OCI-M1 (cell line): ENCODE measurements at regions not wholly inside any gene's neighbourhood (a gene's known extent, or its start where the extent isn't known, plus 50 kb on each side); places are given as distances from the start of the nearest gene placed in this dataset.
A peak's percentile ranks its signal among the peaks of the same experiment; 100 is the strongest.

ENCODE experiments used
- DNase-seq: peaks from one replicate; lab custom pipeline; 2025; lab: John Stamatoyannopoulos, UW

DNA sequence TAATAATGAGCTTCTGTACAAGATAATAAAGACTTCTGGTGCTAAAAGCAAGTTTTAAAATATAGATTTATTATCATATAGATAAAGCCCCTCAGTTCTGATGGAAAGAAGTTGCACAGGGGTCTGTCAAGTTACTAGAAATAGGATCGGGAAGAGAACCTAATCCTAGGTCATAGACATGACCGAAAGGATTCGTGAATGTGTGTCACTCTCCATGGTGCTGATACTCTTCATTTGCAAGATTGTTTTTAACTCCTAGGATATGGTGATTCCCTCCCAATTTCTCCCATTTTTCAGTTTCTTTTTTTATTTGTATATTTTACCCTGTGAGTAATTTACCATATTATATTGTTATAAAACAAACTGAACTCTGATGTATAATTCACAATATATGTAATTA is 58.9 kb upstream of the CTNNA2 start:
- no peak for DNase-seq

DNA sequence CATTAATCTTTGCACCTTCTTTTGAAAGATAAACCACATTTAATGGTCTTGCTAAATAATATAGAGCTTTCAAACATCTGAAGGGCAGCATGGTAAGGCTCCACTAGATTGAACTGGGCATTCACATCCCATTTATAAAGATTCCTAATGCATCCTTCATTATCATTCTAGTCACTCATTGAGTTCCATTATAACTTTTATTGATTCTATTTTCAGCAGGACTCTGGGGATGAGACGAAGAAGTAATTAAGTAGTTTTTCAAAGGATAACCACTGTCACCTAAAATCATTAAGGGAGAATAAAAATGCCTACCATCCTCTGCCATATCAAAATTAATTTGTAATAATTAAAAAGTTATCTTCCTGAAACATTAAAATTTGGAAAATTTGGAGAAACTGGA is 60.2 kb upstream of the CTNNA2 start:
- DNase-seq, result no peak

DNA sequence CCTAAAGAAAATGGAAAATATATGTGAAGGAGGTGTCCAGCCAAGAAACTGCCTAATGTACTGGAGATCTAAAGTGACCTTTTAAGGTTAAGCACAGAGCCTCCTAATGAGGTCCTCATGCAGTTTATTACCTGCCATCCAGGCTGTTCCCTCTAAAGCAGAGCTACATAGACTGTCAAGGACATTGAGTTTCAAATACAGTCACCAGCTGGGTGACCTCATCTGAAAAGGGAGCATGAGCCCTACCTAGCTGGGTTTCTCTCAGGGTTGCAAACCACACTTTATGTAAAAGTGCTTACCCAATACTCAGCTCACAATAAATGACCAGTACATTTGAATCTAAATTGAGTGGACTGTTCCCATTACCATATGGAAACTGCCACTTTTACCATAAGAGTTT is 65.4 kb upstream of the CTNNA2 start:
- DNase-seq, result no peak

GRCh38 chr2:79446313-79446712 is 66.5 kb upstream of the CTNNA2 start:
- DNase-seq, result no peak

DNA sequence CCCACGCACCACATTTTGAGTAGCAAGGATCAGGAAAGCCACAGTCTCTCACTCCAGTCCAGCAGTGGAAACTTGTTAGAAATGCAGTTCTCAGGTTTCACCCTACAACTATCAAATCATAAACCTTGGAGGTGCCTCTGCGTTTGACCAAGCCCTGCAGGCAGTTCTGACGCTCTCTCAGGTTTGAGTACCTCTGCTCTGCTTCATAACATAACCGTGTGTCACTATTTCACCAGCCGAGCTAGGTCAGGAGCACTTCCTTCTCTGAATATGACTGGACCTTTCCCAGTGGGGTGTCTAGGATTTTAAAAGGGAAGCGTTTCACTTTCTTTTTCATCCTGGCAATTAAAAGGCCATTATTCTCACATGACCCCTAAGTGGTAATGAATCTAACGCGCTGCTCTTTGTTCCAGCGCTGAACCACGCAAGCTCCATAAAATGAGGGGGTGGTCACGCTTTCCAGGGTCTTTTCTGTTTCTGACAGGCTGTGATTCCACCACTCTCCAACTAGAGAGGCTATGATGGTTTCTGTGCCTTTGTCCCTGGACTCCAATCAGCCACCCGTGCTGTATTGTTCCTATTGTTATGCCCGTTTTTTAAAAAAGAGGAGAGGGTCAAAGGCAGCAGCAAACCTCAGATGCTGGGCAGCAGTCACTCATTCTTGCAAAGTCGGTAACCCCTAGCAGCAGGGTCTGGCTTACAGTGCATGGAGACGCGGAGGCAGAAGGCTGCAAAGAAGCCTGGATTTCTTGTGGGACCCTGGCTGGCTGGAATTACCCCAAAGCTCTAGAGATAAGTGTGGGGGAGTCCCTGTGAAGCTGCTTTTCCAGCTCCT is 75.2 kb upstream of the CTNNA2 start:
- peak; percentile 1 for DNase-seq

GRCh38 chr2:79434362-79434761 is 78.5 kb upstream of the CTNNA2 start:
- DNase-seq, result no peak

DNA sequence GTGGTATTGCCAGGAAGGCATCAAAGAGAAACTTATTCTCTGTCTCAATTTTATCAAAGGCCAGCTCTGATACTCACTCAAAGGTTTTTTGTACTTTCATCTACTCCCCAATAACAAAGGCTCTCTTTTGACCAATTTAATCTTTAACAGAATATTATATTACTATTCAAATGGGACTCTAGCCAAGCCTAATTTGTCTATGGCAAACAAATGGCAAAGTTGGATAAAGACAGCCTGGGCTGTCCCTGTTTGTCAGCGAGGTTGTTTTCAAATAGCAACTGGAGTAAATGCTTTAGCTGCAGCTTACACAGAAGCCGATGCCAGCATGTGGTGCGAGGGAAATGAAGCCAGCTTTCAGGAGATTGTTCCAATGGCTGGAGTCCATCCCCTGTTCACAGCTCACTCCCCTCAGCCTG is 80.1 kb upstream of the CTNNA2 start:
- DNase-seq, result no peak

- DNase-seq, result no peak
Observed at GRCh38 chr2:79428745-79429144, 84.1 kb upstream of the CTNNA2 start.

- no peak for DNase-seq
Observed at GRCh38 chr2:79414690-79415089, 98.2 kb upstream of the CTNNA2 start.

DNA sequence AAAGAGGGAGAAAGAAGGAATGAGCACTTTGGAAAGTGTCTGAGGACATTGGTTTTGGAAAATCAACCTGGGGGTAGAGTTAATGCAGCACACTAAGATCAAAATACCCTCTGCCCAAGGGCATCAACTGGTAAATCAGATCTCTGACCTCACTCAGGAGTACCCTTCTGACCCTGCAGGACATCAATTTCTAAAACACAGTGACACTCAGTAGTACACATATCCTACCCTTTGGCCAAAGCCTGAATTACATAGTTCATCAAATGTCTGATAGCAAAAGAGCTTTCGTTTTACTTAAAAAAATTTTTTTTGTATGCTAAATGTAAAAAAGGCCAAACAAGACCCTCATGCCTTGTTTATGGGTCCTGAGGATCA is 118.4 kb upstream of the CTNNA2 start:
- DNase-seq, result no peak

DNA sequence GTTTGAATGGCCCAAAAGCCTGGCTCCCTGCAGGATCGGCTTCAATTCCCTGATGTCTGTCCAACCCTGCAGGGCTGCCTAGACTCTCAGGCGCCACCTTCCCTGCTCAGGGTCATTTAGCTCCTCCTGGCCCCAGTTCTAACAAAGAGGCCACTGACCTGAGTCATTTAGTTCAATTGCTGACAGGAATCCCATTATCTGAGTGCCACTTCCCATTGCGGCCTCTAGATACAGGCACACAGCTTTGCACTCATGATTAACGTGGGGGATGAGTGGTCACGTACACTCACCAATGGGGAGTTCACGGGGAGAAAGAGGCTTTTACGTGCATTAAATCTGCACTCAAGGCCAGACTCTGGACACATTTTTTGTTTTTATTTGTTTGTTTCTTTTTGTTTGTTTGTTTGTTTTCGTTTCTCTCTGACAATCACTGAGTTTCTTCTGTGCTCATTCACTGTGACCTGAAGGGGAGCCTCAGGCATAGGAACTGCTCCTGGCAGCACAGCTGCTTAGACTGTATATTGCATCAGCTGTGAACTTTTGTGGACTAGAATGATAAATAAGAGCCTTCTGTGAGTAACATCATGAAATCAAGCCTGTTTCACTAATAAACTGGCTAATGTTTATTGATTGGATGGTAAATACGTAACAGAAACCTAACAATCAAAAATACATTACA is 118.9 kb upstream of the CTNNA2 start:
- peak; percentile 33 for DNase-seq

DNA sequence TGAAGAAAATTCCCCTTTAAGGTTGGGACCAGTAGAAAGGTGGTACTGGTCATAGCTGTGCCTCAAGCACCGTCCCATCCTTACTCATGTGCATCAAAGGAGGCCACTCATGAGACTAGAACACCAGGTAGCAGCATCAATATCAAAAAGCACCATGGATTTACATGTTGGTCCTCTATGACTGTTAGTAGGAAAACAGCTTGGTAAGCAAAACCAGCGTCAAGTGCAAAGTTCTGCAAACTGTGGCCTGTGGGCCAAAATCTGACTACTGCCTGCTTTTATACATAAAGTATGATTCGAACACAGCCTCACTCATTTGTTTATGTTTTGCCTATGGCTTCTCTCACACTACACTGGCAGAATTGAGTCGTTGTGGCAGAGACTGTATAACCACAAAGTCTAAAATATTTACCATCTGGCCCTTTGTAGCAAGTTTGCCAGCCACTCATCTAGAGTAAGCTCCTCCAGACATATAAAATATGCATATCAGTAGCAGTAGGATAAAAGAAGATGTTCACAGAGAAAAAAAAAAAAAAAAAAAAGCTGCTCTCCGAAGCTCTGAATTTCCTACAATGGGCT is 119.7 kb upstream of the CTNNA2 start:
- DNase-seq, result no peak

DNA sequence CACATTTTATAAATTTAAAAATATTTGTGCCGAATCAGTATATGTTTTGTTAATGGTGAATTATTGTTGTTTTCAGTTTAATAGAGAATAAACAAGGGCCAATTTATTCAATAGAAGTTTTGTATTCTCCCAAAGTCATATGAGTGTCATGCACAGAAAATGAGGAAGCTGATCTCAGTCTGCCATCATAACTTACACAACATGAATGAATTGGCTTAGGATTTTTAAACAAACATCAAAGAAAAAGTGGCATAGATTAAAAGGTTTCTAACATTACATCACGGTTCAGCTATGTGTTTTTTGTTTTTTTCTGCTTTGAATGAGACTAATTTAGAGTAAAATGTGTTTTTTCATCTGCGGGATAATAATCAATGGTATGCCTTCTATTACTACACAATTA is 123.4 kb upstream of the CTNNA2 start:
- peak; percentile 14 for DNase-seq

DNA sequence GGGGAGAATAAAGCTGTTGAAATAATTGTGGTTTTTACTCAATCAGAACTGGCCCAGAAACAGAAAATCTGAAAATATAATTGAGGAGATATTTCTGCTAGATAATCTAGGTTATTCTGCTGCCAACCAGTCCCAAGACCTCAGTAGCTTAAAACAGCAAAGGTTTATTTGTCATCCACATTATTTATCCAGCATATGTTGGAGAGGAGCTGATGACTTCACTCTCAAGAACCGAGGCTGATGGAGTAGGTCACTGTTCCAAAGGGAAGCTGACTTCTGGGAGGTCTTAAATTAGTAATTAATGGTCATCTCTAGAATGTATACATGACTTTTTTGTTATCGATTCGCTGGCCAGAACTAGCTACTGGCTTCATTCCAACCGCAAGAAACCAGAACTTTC is 124.8 kb upstream of the CTNNA2 start:
- no peak for DNase-seq

DNA sequence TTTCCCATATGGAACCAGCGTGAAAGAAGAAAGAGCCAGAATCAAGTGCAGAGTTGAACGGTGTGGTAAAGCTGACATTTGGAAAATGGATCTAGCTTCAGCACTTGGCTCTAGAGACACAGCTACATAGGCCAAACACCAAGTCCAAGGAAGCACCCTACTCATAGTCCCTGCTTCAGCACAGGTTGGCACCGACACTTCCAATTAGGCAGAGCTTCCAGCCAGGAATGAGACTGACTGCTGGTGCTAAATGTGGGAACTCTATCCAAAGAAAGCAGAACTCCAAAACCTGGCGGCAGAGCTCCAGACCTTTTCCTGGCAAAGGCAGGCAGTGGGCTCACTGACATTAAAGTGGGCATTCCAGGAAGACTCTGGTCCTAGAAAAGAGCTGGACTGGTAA is 125.4 kb upstream of the CTNNA2 start:
- DNase-seq, result no peak

- no peak for DNase-seq
Observed at GRCh38 chr2:79383681-79384080, 129.2 kb upstream of the CTNNA2 start.

DNA sequence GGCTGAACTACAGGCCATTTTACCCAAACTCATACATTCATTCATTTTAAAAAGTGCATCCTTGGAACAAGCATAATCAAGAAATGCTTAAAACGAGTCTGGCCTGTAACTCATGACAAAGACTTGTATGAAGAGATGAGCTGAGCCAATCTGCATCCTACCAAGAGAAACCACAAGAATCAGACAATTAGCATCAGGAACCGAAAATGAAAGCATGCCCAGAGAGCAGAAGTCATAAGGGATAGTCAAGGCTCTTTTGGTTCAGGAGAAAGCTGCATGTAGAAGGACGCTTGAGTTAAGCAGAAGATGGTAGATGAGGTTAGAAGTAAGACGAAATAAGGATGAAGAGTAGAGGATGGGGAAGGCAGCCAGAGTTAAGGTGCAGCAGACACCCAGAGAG is 137.0 kb upstream of the CTNNA2 start:
- DNase-seq, result peak; percentile 69

- DNase-seq, result no peak
Observed at GRCh38 chr2:79373358-79374130, 139.3 kb upstream of the CTNNA2 start.

- no peak for DNase-seq
Observed at GRCh38 chr2:79370976-79371538, 141.8 kb upstream of the CTNNA2 start.

- DNase-seq, result peak; percentile 1
Observed at GRCh38 chr2:79369127-79369526, 143.7 kb upstream of the CTNNA2 start.

DNA sequence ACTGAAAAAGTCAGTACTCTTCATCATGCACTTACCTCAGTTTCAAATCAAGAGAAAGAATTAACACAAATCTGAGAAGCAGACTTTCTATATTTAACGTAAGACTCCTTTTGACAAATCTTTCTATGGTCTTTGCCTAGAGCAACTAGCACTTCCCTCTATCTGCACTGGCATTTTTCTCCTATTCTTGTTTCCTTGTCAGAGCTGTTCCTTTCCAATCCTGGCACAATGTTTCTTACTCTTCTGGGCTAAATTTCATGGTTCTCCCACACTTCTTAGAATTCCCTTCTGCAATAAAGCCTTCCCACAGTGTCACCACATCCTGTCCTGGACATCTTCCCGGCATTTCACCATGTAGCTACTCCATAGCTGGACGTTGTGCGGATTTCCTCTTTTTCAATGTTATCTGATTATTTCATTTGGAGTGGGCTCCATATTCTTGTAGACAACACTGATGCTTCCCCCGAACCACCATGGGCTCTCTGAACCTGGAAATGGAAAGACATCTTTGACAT is 144.7 kb upstream of the CTNNA2 start:
- peak; percentile 1 for DNase-seq

GRCh38 chr2:79359419-79359818 is 153.4 kb upstream of the CTNNA2 start:
- DNase-seq, result no peak
